HG02970 (cell line): ENCODE measurements at regions not wholly inside any gene's neighbourhood (a gene's known extent, or its start where the extent isn't known, plus 50 kb on each side); places are given as distances from the start of the nearest gene placed in this dataset.

Source experiments
- ATAC-seq: cut with Tn5 transposase; IDR thresholded peaks from one replicate; pipeline ENCODE4 v1.9.1; 2021; ENCODE audit warnings: mild to moderate bottlenecking, moderate library complexity, moderate number of reproducible peaks; ENCODE audit not compliant: unreplicated experiment, low FRiP score

DNA sequence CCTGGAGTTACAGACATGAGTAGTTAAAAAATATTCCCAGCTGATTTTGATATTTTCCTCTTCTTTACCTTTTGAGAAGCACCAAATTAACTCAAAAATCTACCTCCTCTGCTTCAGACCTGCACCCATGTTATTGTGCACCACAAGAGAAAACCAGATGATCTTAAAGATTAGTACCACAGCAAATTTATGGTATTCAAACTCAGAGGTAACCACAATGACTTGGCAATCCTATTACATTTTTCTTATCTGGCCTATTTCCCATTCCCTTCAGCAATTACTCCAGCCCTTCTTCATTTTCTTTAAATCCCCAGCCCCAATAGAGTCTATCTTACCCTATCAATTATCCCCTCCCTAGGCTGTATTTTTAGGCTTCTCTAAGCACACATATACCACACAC, 535.1 kb downstream of the FAT4 start:
- no peak for ATAC-seq

DNA sequence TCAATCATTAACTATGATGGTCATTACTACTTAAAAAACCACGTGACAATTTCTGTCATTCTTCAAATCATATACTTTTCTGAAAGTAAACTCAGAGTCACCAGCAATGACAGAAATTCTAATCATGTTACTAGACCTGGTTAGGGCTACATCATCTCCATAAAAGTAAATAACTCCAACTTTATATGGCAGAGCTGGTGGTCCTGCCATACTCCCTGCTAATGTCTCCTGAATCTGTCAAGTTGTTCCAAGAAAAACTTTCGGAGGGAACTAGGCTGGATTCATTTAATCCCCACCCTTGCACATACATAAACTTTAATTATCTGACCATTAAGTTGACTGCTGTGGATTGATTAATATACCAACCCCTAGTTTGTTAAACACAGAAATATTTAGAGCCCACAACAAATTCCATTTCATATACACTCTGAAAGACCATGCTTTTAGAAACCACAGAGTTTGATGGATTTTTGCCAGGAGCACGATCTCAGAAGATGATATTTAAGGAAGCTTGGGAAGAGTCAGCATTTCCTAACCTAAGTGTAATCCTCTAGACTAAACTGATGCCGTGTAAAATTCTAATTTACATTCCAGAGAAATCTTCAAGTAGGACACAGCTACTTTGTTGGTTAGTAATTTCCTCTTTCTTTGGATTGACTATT, 577.0 kb downstream of the FAT4 start:
- no peak for ATAC-seq

DNA sequence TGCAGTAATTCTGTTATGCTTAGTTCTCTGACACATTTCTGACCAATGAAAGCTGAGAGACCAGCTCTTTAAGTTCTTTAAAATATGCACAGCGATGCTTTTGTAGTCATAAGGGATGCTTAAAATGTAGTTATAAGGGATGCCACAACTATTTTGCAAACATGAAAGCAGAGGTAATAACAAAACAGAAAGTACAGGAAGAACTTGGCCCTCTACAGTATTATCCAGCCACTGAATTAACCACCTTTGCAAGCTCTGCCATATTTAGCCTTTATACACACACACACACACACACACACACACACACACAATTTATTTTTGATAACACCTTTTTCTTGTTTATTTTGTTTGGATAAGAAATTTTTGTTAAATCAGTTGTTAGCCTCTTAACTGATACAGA, 590.0 kb downstream of the FAT4 start:
- ATAC-seq: no peak

DNA sequence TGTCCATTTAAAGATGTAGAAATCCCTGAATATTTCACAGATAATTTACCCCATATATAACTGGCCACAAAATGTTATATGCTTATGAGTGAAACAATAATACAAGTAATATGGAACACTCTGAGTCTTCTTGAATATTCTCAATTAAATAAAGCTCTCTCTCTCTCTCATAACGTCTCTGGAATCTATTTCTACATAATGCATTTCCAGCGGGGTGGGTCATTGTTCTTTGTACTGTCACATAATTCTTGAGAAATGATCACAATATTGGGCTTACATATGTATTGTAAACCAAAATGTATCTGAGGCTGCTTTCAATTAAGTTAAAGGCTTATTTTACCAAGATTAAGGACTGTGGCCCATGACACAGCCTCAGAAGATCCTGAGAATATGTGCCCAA, 596.3 kb downstream of the FAT4 start:
- ATAC-seq: no peak

DNA sequence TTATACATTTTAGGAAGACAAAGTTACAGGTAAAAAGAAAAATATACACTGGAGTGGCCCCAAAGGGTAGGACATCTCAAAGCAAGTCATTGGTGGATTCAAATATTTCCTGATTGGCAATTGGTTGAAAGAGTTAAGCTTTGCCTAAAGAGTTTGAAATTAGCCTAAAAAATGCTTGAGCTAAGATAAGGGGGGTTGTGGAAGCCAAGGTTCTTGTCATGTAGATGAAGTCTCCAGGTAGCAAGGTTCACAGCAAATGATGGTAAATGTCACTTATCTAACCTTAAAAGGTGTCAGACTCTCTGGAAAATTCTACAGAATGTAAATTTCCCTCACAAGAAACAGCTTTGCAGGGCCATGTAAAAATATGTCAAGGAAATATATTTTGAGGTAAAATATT, 596.7 kb downstream of the FAT4 start:
- no peak for ATAC-seq

DNA sequence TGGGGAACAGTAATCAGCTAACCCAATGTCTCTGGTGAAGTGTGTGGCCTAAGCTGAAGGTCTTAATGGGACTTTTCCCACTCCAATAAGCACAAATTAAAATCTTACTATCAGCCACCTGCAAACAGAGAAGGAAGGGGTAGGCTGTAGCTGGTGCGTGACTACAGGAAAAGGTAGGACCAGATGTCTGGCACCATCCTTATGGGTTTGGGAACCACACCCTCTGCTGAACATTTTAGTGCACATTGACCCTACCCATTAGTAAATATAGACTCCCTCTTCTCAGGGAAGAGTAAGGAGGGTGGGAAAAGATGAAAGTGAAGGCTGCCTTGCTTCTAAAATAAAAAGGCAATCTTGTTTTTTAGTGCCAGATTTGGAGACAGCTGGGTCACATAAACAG, 602.8 kb downstream of the FAT4 start:
- no peak for ATAC-seq

DNA sequence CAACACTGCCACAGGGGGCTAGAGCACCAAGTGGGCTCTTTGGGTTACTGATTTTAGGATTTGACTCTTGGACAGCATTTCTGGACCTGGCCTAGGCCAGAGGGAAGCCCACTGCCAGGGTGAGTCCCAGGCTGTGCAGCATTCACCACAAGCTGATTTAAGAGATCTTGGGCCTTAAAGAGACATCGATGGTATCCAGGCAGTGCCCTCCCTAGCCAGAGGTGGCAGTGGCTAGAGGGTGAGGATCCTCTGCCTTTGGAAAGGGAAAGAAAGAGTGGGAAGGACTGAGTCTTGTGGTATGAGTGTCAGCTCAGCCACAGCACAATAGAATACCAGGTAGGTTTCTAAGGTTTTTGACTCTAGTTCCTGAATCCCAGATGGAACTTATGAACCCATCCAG, 613.9 kb downstream of the FAT4 start:
- no peak for ATAC-seq

DNA sequence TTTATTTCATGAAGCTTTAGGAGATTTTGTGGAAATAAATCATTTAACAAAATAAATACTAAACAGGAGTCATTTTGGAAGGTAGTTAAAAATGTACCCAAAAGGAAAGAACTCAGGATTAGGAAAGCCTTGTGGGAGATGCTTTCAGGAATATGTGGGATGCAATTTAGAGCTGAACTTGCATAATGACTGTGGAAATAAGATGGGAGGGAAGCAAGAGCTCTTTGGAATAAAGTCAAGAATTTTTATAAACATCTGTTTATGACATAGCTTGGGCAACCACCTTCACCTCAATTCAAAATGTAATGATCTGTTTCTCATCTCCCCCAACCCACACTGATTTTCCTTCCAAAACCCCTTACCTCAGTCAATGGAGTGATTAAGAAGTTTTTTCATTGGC, 623.8 kb downstream of the FAT4 start:
- ATAC-seq: no peak

DNA sequence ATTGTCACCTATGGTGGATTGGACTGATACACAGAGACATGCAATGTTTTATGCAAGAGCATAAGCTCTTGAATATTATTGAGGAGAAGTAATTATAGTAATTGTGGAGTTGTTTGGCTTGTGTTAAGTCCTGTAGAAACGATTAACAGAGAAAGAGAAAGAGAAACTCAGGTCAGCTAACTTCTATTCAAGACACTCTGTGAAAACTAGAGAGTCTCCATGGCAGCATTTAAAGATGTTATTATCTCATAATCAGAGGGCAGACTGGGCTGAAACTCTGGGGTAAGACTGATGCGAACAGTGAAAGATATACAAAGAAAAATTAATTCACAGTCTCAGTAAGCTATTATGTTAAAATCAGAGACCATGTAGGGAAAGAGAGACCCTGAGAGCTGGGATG, 625.7 kb downstream of the FAT4 start:
- no peak for ATAC-seq

DNA sequence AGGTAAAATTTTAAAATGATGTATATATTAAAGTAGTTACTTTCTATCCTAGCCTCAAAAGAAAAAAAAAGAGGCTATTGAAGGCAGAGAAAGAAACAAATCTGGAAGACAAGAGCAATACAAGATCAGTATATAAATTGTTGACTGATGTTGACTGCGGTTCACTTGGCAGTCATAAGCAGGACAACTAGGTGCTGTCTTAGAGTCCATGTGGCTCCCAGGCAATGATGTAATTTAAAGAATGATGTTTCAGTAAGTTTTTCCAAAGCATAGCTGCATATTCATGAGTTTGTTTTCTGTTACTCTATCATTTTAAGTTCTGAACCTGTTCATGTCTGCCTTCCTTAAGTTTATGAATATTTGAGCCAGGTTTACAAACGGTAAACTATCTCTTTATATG, 630.2 kb downstream of the FAT4 start:
- ATAC-seq: no peak

DNA sequence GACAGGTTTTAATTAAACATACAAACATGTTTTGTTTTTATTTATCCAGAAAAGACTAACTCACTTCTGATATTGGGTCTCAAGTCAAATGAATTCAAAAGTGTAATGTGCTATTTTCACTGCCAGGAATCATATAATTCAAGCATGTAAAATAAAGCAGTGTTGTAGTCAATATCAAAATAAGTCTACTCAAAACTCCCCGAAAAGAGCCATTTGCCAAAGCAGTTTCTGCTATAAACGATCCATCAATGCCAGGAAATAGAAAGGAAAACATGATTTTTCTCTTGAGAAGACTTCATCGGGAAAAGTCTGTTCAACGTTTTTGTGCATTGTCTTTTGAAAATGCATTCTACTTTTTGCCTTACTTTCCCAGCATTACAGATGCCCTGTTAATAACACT, 633.3 kb downstream of the FAT4 start:
- no peak for ATAC-seq

DNA sequence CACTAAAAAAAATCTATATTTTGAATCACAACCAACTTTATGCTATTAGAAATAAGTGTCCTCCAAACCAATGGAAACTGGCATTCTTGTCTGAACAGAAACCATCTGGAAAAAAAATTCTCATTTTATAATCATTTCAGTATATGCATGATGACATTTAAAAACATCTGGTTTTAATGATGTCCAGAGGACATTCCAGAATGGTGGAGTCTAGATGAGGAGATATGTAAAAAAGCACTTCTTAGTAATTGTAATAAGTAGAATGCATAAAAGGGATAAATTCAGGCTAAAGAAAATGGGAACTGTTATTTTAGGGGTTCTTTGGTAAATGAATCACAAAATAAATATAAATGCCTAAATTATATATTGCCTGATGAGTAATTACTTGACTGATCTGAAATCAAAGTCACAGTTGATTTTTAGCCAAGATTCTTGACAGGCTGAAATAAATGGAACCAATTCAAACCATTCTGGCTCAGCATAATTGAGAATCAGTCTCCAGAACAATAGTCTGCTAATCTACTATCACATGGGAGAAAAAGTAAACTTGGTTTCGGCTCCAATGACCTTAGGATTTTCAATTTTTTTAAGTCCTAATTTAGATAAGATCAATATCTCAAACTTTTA, 636.6 kb downstream of the FAT4 start:
- no peak for ATAC-seq

DNA sequence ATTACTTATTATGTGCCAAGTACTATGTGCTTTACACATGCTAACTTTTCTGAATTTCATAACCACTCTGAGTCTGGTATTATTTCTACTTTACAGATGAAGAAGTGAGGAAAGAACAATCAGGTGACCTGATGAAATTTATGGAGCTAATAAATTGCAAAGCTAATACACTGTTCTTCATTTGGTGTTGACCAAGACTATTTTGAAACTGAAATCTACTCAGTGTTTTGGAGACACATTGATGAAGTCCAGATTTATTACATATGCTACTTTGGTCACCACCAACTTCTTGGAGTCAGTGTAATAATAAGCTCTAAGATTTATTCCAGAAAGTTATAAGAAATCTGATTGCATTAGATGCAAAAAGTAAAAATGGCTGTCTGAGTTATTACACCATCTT, 637.9 kb downstream of the FAT4 start:
- ATAC-seq: no peak

DNA sequence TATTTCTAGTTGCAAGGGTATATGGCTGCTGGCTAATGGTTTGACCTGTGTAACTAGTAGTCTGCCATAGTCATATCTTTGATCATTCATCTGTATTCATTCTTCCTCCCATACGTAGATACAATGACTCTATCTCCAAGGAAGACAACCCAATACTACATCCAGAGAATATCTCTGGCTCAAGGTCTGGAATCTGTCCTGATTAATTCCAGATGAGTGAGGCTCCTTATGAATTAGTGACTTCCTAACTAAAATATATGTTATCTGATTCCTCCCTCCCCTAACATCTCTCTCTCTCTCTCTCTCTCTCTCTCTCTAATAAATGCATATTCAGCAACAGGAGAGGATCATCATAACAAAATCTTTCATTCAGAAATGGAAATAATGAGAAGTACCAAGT, 641.5 kb downstream of the FAT4 start:
- no peak for ATAC-seq

DNA sequence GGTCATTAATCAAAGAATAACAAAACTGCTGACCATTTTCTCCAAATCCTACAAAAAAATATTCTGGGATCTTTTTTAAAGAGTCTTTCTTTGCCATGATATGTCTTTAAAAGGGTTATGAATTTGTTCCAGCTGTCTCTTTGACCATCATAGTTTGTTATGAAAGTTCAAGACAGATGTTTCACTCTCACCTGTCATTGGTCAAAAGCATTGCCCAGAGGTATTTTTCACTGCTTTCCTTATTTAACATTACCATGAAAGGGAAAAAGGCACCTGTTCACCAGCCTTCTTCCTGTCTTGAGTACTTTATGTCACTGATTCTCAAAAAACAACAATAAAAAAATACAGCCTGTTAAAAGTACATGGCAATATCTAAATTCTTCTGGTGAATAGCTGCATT, 643.8 kb downstream of the FAT4 start:
- no peak for ATAC-seq

DNA sequence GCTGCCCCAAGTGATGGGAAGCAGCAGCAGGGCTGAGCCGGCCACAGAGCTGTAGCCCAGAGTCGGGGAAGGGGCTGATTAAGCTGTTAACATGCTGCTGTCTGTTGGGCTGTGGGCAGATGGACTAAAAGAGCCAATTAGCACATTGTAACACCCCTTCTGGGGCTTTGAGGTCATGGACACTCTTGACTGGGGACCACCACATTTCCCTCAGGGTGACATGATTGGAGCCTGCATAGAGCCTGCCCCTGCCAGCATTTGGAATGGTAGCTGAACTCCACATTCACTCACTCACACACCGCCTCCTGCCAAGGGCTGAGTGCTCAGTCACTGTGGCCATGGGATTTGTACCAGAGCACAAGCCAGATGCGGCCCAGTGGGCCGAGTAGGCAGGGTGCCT, 646.9 kb downstream of the FAT4 start:
- no peak for ATAC-seq

DNA sequence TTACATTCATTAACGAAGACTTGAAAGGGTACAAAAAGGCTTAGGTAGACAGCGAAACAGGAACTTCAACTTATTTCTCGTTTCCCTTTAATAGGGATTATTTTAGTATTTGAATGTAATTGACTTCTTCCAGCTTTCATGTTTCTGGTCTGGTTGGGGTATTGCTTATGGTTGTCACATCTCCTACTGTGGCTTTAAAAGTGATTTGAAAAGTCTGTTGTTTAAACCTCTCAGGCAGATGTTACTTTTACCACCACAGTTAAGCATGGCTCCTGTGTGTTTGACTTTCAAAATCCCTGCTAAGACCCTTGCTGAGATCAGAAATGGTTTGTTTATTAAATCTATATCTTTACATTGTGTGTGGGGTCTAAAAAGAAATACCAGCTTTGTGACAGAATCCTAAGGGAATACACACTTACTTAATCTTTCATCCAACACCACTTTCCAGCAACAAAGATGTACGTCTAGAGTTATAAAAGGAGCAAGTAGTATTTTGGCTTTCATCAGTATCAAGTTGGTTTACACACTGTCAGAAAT, 661.2 kb downstream of the FAT4 start:
- ATAC-seq: no peak

DNA sequence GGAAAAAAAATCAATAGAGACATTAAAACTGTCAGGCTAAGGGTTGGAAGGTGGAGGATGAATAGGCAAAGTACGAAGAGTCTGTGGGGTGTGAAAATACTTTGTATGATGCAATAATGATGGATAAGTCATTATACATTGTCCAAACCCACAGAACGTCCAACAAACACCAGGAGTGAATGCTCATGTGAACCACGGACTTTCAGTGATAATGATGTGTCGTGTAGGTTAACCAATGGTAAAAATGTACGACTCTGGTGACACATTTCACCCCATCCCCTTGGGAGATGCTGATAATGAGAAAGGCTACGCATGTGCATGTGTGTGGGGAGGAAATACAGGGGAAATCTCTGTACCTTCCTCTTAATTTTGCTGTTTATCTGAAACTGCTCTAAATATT, 665.2 kb downstream of the FAT4 start:
- no peak for ATAC-seq

DNA sequence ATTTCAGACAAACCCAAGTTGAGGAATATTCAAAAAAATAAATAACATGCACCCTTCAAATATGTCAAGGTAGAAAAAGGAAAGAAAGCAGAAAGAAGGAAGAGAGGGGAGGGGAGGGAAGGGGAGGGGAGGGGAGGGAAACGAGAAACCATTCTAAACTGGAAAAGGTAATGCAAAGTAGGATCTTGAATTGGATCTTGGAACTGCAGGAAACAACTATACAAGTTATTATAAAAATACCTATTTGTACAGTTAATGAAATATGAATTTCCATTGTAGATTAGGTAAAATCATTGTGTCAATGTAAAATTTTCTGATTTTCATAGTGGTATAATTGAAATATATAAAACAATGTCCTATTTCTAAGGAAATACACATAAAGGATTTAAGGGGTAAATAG, 668.4 kb downstream of the FAT4 start:
- ATAC-seq: no peak

DNA sequence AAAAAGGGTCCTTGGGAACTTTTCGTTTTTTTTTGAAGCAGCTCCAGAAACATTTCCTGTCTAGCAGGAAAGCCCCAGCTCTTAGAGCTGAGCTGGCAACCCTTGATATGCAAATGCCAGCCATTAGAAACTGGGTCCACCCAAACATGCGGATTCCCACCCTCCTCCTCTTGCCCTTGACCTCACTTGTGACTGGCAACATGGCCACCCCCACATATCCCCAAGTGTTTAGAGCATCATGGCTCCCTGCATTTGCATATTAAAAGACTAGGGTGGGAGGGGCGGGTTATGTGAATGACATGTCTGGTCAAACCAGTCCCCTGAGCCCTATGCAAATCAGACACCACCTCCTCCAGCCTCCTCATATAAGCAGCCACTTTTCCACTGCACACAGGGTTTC, 671.1 kb downstream of the FAT4 start:
- no peak for ATAC-seq

DNA sequence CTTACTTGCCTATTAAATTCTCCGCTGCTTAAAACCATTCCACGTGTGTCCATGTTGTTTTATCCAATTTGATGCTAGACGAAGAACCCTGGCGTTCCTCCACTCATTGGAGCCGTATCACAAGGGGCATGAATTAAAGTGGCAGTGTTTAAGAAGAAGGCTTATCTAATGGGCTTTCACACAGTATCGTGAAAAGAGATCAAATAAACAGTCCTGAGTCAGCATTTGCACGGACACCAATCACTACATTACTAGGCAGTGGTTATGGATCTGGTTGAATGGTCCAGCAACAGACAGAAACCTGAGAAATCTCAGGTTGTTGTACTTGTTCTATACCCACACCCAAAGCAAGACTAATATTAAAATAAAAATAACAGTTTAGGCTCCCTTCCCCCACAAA, 671.6 kb downstream of the FAT4 start:
- ATAC-seq: no peak

DNA sequence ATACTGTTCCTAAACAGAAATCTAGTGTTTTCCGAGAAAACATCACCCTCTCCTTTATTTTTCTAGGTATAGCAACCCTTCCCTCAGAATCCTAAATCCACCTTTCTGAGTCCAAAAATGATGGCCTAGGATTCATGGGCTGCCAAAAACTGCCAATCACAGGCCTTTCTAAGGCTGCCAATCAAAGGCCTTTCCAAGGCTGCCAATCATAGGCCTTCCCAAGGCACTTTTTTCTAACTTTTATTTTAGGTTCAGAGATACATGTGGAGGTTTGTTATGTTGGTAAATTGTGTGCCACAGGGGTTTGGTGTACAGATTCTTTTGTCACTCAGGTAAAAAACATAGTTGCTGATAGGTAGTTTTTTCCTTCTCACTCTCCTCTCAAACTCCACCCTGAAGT, 673.7 kb downstream of the FAT4 start:
- no peak for ATAC-seq
